Gastroesophageal sphincter (tissue), 3 donors: ENCODE measurements at regions not wholly inside any gene's neighbourhood (a gene's known extent, or its start where the extent isn't known, plus 50 kb on each side); places are given as distances from the start of the nearest gene placed in this dataset.

Experiments used
- EP300 ChIP-seq: sonication (generic); formaldehyde crosslinking; IDR thresholded peaks from one replicate; pipeline ENCODE4 v1.6.1; 2017; ENCODE audit warnings: antibody characterized with exemption, mild to moderate bottlenecking
- POLR2A ChIP-seq, 2 donors: fragments of 450-650 bp; IDR thresholded peaks; one replicate each; pipeline ENCODE4 v1.6.1; 2017; ENCODE audit warnings: antibody characterized with exemption in 2 of 2, mild to moderate bottlenecking in 2 of 2, moderate library complexity in 1 of 2
- POLR2AphosphoS5 ChIP-seq: sonication (generic); formaldehyde crosslinking; IDR thresholded peaks from one replicate; pipeline ENCODE4 v1.6.1; 2017; ENCODE audit warnings: antibody characterized with exemption
- TF ChIP-seq, protein P1 (sequence below), 4 experiments: fragments of 200-600 bp in 2 of 4; fragments of 450-650 bp in 2 of 4; sonication (generic) in 1 of 4; IDR thresholded peaks; one replicate each; pipeline ENCODE4 v1.5.1; 2017 to 2019; ENCODE audit warnings: antibody characterized with exemption in 4 of 4, mild to moderate bottlenecking in 2 of 4, moderate library complexity in 2 of 4

- TF ChIP-seq POLR2A (IDR thresholded peaks at IDR 0.05), result no peak
- TF ChIP-seq, protein P1, sequence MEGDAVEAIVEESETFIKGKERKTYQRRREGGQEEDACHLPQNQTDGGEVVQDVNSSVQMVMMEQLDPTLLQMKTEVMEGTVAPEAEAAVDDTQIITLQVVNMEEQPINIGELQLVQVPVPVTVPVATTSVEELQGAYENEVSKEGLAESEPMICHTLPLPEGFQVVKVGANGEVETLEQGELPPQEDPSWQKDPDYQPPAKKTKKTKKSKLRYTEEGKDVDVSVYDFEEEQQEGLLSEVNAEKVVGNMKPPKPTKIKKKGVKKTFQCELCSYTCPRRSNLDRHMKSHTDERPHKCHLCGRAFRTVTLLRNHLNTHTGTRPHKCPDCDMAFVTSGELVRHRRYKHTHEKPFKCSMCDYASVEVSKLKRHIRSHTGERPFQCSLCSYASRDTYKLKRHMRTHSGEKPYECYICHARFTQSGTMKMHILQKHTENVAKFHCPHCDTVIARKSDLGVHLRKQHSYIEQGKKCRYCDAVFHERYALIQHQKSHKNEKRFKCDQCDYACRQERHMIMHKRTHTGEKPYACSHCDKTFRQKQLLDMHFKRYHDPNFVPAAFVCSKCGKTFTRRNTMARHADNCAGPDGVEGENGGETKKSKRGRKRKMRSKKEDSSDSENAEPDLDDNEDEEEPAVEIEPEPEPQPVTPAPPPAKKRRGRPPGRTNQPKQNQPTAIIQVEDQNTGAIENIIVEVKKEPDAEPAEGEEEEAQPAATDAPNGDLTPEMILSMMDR (IDR thresholded peaks at IDR 0.05), result no peak
- no peak for TF ChIP-seq POLR2AphosphoS5
- no peak for TF ChIP-seq EP300
Measured at GRCh38 chr13:107716241-107716640, 499.1 kb downstream of the LIG4 start.
